AG08396 (cell line): ENCODE measurements at regions not wholly inside any gene's neighbourhood (a gene's known extent, or its start where the extent isn't known, plus 50 kb on each side); places are given as distances from the start of the nearest gene placed in this dataset.
"Not testable (repeated sequence)": the region's sequence is repeated elsewhere in the genome, so short reads cannot be mapped to it uniquely, and the experiment has no call there.

Source experiments
- DNase-seq: peaks from one replicate; pipeline ENCODE4 v3.0.0; 2012; ENCODE audit warnings: low spot score, mixed read lengths

- no peak for DNase-seq
Observed at GRCh38 chr6:144534180-144534579, 249.0 kb downstream of the UTRN start.

GRCh38 chr6:144535630-144536029 lies 250.5 kb downstream of the UTRN start:
- DNase-seq: no peak

GRCh38 chr6:144536079-144536478 lies 250.9 kb downstream of the UTRN start:
- DNase-seq: no peak

GRCh38 chr6:144543006-144543871 lies 258.1 kb downstream of the UTRN start:
- peak; percentile 20 for DNase-seq

- DNase-seq: no peak
Observed at GRCh38 chr6:144544266-144544830, 259.2 kb downstream of the UTRN start.

GRCh38 chr6:144546807-144547206 lies 261.7 kb downstream of the UTRN start:
- no peak for DNase-seq

- DNase-seq: no peak
Observed at GRCh38 chr6:144547409-144547808, 262.3 kb downstream of the UTRN start.

- no peak for DNase-seq
Observed at GRCh38 chr6:144548536-144548935, 263.4 kb downstream of the UTRN start.

GRCh38 chr6:144549837-144550747 lies 265.0 kb downstream of the UTRN start:
- no peak for DNase-seq

- DNase-seq: no peak
Observed at GRCh38 chr6:144551339-144551738, 266.2 kb downstream of the UTRN start.

GRCh38 chr6:144555066-144555465 lies 269.9 kb downstream of the UTRN start:
- DNase-seq: no peak

- DNase-seq: peak; percentile 16
Observed at GRCh38 chr6:144559865-144560593, 274.9 kb downstream of the UTRN start.

GRCh38 chr6:144561455-144562043 lies 276.4 kb downstream of the UTRN start:
- no peak for DNase-seq

- no peak for DNase-seq
Observed at GRCh38 chr6:144564202-144564601, 279.1 kb downstream of the UTRN start.

GRCh38 chr6:144566868-144567615 lies 281.9 kb downstream of the UTRN start:
- DNase-seq: no peak

- DNase-seq: no peak
Observed at GRCh38 chr6:144568241-144568640, 283.1 kb downstream of the UTRN start.

- DNase-seq: not testable (repeated sequence)
Observed at GRCh38 chr6:144572541-144572940, 287.4 kb downstream of the UTRN start.

GRCh38 chr6:144574796-144575195 lies 289.7 kb downstream of the UTRN start:
- DNase-seq: no peak

GRCh38 chr6:144575327-144575726 lies 290.2 kb downstream of the UTRN start:
- DNase-seq: no peak

GRCh38 chr6:144576871-144577270 lies 291.7 kb downstream of the UTRN start:
- no peak for DNase-seq
